ENCODE measurements at regions not wholly inside any gene's neighbourhood (a gene's known extent, or its start where the extent isn't known, plus 50 kb on each side); places are given as distances from the start of the nearest gene placed in this dataset.

DNA sequence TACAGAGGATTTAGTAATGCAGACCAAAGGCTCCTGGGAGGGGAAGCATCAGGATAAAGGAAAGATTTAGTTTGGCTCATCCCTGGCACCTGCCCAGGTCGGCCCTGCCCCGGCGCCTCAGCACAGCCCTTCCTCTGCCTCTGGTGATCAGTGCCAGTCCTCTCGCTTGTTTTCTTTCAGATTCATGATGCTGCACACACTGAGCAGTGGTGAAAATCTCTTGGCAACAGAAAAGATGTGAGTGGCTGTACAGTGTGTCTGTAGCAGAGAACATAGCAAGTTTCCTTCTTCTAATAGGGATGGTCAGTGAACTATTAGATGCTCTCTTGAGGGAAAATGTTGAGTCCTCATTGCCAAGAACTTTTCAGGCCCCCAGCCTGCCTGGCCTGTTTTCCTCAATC lies 994.1 kb downstream of the KCNMA1 start:
- H3K36me3 ChIP-seq (ENCODE audit: control insufficient read depth, insufficient read depth, low read length) = no peaks in the 10 kb centered on the region
- TF ChIP-seq ZNF395 (CRISPR knock-in tag; IDR thresholded peaks at IDR 0.05) (no peak), ZNF431 (CRISPR knock-in tag; IDR thresholded peaks at IDR 0.05) (no peak), HLTF (IDR thresholded peaks at IDR 0.05) (no peak), MYC (IDR thresholded peaks at IDR 0.05; ENCODE audit: low read depth, low read length) (no peak), MYC (CRISPR knock-in tag; IDR thresholded peaks at IDR 0.05; ENCODE audit: borderline replicate concordance, low read depth) (no peak), TSHZ1 (CRISPR knock-in tag; IDR thresholded peaks at IDR 0.05) (no peak), ZNF3 (CRISPR knock-in tag; IDR thresholded peaks at IDR 0.05) (no peak)
- ATAC-seq (no peak), DNase-seq (ENCODE audit: extremely low read depth in 1 of 4, low spot score in 3 of 4) (no peak), FAIRE-seq (no peak)
- no peaks in the 10 kb centered on the region for H3K79me2 ChIP-seq (ENCODE audit: control insufficient read depth, insufficient read depth, low read length)
- H2AFZ ChIP-seq (ENCODE audit: low read depth, low read length) = no peak overlapping the region
- no peak overlapping the region for H3K27ac ChIP-seq (ENCODE audit: extremely low read depth, low read depth, low read length)
- no peak overlapping the region for H3K4me2 ChIP-seq (ENCODE audit: insufficient read depth, low read length)
- no peaks in the 10 kb centered on the region for H3K9me1 ChIP-seq (ENCODE audit: control insufficient read depth, insufficient read depth, low read length)
- H3K9me3 ChIP-seq (replicated peaks; ENCODE audit: control insufficient read depth, insufficient read depth, low read depth, low read length) = no peaks in the 10 kb centered on the region
- no peaks in the 10 kb centered on the region for H4K20me1 ChIP-seq (replicated peaks; ENCODE audit: control insufficient read depth, insufficient read depth, low read length)
- 0% methylated on average over 4 of the region's 4 CpGs for WGBS (ENCODE audit: insufficient coverage, low coverage, missing lambda C conversion rate)
- no peaks in the 10 kb centered on the region for H3K27me3 ChIP-seq (ENCODE audit: control insufficient read depth in 2 of 2, insufficient read depth in 2 of 2, low read length in 2 of 2)
- CTCF ChIA-PET (ENCODE audit: low intra/inter-chr PET ratio) = no interaction called here
- H3K4me3 ChIP-seq = no peak overlapping the region
- no TSS peak for BruUV-seq (replicated peaks)
- intact Hi-C loops (cut with micrococcal nuclease) (no loop called here), in situ Hi-C loops (cut with MboI) (no loop called here)
- H3K4me1 ChIP-seq (replicated peaks in 1 of 2; ENCODE audit: control insufficient read depth in 2 of 2, insufficient read depth in 2 of 2, low read length in 2 of 2) = no peaks in the 10 kb centered on the region
- H3K9ac ChIP-seq (ENCODE audit: insufficient read depth in 1 of 2, low read depth in 2 of 2, low read length in 2 of 2) = no peak overlapping the region
- POLR2A ChIA-PET = no interaction called here

Data from K562 (cell line).